Uterus (tissue), 2 donors: ENCODE measurements at regions not wholly inside any gene's neighbourhood (a gene's known extent, or its start where the extent isn't known, plus 50 kb on each side); places are given as distances from the start of the nearest gene placed in this dataset.

Experiments used
- CTCF ChIP-seq, 4 experiments: fragments of 200-600 bp in 2 of 4; fragments of 450-650 bp in 2 of 4; sonication (generic) in 2 of 4; IDR thresholded peaks; one replicate each; pipeline ENCODE4 v1.5.1; 2016 to 2019; ENCODE audit warnings: antibody characterized with exemption in 4 of 4, mild to moderate bottlenecking in 2 of 4, moderate library complexity in 1 of 4
- POLR2A ChIP-seq, 2 donors: fragments of 450-650 bp; IDR thresholded peaks; one replicate each; pipeline ENCODE4 v1.6.1; 2016; ENCODE audit warnings: antibody characterized with exemption in 2 of 2, mild to moderate bottlenecking in 1 of 2, moderate library complexity in 1 of 2

DNA sequence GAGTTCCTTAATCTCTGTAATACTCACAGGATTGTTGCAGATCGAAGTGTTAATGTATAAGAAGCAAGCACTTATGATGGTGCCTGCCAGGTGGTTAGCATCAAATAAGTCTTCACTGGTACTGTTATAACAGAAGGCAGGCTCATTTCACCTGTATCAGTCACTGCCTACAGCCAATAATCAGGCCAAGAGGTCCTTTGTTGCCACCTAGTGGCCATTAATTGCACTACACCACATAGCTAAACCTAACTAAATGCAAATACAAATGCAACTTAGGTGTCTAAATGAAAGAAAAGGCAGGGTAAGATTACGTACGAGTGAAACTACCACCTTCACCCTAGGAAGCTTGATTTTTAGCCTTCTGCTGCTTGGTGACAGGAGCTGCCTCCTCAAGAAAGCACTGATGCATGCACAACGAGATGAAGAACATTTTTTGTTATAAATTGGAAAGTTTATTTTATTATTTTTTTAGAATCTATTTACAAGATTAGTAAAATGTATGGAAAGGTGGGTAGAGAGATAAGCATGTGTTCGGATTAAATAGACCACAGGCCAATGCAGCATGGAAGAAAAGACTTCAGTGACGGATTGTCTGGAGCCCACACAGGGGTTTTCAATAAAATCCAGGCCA, 334.8 kb upstream of the CAMK1G start:
- TF ChIP-seq CTCF (IDR thresholded peaks at IDR 0.05) = peak; percentile 75 to 85 (median 78)
- no peak for TF ChIP-seq POLR2A (IDR thresholded peaks at IDR 0.05)
